ENCODE measurements at regions not wholly inside any gene's neighbourhood (a gene's known extent, or its start where the extent isn't known, plus 50 kb on each side); places are given as distances from the start of the nearest gene placed in this dataset.

DNA sequence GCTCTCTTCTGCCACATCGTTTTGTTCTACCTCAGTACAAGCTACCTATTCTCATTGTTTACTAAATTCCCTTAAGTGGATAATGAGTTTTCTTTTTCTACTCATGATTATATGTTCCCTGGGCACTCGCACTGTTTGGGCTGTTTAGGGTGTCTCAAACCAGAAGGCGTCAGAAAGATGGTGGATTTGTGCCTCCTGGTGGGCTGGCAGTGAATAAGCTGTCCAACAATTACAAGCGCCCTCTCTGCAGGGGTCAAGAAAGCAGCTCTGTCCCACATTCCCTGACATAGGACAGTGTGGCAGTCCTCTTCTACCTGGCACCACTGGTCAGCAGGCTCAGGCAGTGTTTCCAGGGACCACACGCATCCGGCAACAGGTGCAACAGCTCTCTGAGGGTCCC lies 173.4 kb upstream of the PPP2R3A start:
- TF ChIP-seq, protein P1, sequence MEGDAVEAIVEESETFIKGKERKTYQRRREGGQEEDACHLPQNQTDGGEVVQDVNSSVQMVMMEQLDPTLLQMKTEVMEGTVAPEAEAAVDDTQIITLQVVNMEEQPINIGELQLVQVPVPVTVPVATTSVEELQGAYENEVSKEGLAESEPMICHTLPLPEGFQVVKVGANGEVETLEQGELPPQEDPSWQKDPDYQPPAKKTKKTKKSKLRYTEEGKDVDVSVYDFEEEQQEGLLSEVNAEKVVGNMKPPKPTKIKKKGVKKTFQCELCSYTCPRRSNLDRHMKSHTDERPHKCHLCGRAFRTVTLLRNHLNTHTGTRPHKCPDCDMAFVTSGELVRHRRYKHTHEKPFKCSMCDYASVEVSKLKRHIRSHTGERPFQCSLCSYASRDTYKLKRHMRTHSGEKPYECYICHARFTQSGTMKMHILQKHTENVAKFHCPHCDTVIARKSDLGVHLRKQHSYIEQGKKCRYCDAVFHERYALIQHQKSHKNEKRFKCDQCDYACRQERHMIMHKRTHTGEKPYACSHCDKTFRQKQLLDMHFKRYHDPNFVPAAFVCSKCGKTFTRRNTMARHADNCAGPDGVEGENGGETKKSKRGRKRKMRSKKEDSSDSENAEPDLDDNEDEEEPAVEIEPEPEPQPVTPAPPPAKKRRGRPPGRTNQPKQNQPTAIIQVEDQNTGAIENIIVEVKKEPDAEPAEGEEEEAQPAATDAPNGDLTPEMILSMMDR (IDR thresholded peaks at IDR 0.05; ENCODE audit: poor library complexity), result peak; percentile 11
- TF ChIP-seq EZH2 (IDR thresholded peaks at IDR 0.05; ENCODE audit: borderline replicate concordance), result no peak
